ENCODE measurements at regions not wholly inside any gene's neighbourhood (a gene's known extent, or its start where the extent isn't known, plus 50 kb on each side); places are given as distances from the start of the nearest gene placed in this dataset.

DNA sequence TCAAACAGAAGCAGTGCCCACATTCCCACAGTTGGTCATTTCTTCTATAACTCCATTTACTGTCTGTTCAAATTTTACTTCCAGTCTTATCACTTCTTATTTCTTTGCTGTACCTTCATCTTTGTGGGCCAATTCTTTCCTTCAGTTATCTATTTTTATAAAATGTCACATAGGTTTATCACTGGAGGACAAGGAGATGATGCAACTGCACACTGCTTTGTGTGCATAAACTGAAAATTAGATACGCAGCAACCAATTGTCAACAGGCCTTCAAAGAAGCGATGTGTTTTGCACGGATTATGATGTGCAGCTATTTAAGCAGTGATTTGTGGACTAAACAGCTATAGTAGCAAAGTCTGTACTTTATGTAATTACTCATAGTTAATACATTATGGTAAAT is 726.8 kb upstream of the GCFC2 start:
- no peak for DNase-seq (ENCODE audit: low read depth)
- no peak overlapping the region for H3K4me3 ChIP-seq (ENCODE audit: control insufficient read depth, low read depth, low read length)
- TF ChIP-seq, protein P1, sequence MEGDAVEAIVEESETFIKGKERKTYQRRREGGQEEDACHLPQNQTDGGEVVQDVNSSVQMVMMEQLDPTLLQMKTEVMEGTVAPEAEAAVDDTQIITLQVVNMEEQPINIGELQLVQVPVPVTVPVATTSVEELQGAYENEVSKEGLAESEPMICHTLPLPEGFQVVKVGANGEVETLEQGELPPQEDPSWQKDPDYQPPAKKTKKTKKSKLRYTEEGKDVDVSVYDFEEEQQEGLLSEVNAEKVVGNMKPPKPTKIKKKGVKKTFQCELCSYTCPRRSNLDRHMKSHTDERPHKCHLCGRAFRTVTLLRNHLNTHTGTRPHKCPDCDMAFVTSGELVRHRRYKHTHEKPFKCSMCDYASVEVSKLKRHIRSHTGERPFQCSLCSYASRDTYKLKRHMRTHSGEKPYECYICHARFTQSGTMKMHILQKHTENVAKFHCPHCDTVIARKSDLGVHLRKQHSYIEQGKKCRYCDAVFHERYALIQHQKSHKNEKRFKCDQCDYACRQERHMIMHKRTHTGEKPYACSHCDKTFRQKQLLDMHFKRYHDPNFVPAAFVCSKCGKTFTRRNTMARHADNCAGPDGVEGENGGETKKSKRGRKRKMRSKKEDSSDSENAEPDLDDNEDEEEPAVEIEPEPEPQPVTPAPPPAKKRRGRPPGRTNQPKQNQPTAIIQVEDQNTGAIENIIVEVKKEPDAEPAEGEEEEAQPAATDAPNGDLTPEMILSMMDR (conservative IDR thresholded peaks at IDR 0.05; ENCODE audit: control insufficient read depth, insufficient read depth, low read depth, low read length) = no peak

DNA sequence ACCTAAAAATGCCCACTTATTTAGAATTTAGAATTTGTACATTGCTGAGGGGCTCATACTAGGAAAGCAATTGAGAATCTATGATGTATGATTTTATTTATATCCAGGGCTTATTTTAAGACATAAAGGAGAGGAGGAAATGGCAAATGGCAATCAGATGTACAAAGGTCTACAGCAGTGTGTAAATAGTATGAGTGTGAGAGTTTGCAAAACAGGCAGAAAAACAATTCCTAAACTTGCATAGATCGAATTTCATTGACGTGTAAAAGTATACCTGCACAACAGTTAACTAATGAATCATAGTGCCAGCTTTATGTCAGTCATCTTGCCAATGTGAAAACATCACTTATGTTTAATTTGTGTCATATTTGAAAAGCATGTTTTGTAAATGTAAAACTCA is 718.7 kb upstream of the GCFC2 start:
- TF ChIP-seq, protein P1 (conservative IDR thresholded peaks at IDR 0.05; ENCODE audit: control insufficient read depth, insufficient read depth, low read depth, low read length) = no peak
- no peak for DNase-seq (ENCODE audit: low read depth)

DNA sequence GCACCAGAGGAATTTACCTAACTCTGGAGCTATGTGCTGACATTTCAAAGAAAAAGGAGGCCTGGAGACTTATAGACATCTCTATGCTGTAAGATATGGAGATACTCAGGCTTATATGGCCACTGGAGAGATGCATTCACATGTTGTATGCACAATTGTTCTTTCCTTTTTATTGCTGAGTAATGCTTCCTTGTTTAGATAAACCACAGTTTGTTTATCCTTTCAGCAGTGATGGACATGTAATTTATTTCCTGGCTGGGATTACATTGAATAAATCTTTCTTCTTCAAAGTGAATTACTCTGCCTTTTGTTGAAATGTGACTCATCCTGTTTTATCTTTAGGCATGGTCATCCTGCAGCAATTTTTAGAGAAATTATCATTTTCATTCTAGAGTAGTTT is 716.7 kb upstream of the GCFC2 start:
- TF ChIP-seq, protein P1 (conservative IDR thresholded peaks at IDR 0.05; ENCODE audit: control insufficient read depth, insufficient read depth, low read depth, low read length) = no peak
- H3K4me3 ChIP-seq (ENCODE audit: control insufficient read depth, low read depth, low read length) = no peak overlapping the region
- DNase-seq (ENCODE audit: low read depth) = no peak

More for the DNA sequence above, 718.7 kb upstream of the GCFC2 start:
- no peak overlapping the region for H3K4me3 ChIP-seq (ENCODE audit: control insufficient read depth, low read depth, low read length)

DNA sequence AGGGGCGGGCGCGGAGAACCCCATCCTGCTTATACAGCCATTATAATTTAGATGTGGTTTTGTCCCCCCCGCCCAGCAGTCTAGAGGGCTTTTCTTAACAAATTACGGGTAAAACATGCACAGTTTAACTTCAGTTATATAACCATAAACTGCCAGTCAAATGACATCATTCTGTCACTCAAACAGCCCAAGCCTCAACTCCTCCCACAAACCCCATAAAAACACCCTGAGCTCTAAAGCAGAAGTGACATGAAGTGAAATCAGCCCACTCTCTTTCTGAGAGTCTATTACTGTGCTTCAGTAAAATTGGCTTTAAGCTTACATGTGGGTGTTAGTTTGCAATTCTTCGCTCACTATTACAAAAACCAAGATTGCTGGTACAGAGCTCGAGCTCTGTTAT is 705.1 kb upstream of the GCFC2 start:
- DNase-seq (ENCODE audit: low read depth) = no peak
- no peak overlapping the region for H3K4me3 ChIP-seq (ENCODE audit: control insufficient read depth, low read depth, low read length)
- TF ChIP-seq, protein P1 (conservative IDR thresholded peaks at IDR 0.05; ENCODE audit: control insufficient read depth, insufficient read depth, low read depth, low read length) = no peak

DNA sequence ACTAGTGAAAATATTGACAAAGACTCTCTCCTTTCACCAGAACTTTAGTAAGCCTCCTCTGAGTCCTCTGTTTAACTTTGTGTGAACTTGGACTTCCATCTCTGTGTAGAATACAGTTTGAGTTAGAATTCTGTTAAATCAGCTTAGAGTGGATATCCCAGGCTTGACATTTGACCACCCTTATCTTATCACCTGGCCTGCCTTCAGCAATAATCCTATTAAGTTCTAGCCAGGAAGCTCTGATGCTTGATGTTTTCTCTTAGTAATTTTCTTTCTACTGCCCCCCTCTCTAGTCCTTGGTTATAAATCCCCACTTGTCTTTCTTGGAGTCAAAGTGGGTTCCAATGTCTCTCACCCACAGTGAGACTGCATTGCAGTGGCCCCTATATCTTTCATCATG is 702.7 kb upstream of the GCFC2 start:
- TF ChIP-seq, protein P1 (conservative IDR thresholded peaks at IDR 0.05; ENCODE audit: control insufficient read depth, insufficient read depth, low read depth, low read length) = no peak
- no peak for DNase-seq (ENCODE audit: low read depth)
- H3K4me3 ChIP-seq (ENCODE audit: control insufficient read depth, low read depth, low read length) = no peak overlapping the region

DNA sequence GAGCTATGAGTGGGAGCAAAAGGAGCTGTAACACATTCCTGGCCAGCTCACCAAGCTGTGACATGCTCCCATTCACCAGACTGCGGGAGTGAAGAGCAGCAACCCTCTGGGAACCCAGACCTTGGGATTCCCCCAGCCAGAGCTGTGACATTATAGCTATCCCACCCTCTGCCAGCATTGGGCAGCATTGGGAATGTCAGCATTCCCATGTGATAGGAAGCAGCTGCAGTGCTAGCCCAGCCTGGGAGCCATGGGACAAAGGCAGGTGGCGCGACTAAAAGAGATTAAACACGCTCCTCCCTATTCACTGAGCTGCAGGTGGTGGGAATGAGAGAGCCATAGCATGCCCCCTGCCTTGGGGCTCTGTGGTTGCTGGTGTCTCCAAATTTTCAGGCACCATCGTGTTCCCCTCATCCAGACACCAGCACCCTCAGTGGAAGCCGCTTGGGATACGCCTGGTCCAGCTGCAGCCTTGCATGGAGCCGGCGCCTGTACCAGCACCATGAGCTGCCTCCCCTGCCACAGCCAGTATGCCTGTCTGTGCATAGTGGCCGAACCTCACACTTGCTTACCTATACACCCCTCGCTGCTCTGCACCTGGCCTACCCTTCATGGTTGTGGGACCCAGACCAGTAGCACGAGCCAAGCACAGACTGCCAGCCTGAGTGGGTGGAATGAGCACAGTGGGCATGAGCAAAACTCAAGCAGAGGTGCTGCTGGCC is 695.6 kb upstream of the GCFC2 start:
- H3K4me3 ChIP-seq (ENCODE audit: control insufficient read depth, low read depth, low read length) = no peak overlapping the region
- TF ChIP-seq, protein P1 (conservative IDR thresholded peaks at IDR 0.05; ENCODE audit: control insufficient read depth, insufficient read depth, low read depth, low read length) = no peak
- DNase-seq (ENCODE audit: low read depth) = no peak

All from fibroblast of mammary gland (primary cell).